K562 (cell line): ENCODE measurements at regions not wholly inside any gene's neighbourhood (a gene's known extent, or its start where the extent isn't known, plus 50 kb on each side); places are given as distances from the start of the nearest gene placed in this dataset.
A peak's percentile ranks its signal among the peaks of the same experiment; 100 is the strongest.

Source experiments
- ATAC-seq: fragments of 200-7000 bp; cut with Tn5 transposase; 3 replicates; pipeline ENCODE4 v1.9.1; 2020; ENCODE audit warnings: moderate library complexity
- BruUV-seq: library from RNA; stranded (reverse); fragments of 400-500 nt; replicated peaks from 2 replicates; lab custom pipeline; 2021; lab: Mats Ljungman, UMichigan
- CTCF ChIA-PET: fragments of 300-600 bp; formaldehyde crosslinking; extraction: SDS; loops from one replicate; lab custom pipeline; 2021; ENCODE audit warnings: low intra/inter-chr PET ratio; lab: Yijun Ruan, JAX
- POLR2A ChIA-PET: fragments of 300-600, 350-650 bp; sonication (Branson Sonifier 250); formaldehyde crosslinking; extraction: SDS; loops from one replicate; lab custom pipeline; 2021; ENCODE audit warnings: antibody characterized with exemption, inconsistent platforms; lab: Yijun Ruan, JAX
- DNase-seq, 4 experiments: peaks; one replicate each; pipeline versions ENCODE4 v3.0.0 to v3.0.0-alpha.2; 2011 to 2018; ENCODE audit warnings: low spot score in 3 of 4, mixed read lengths in 3 of 4; ENCODE audit errors: extremely low read depth in 1 of 4
- FAIRE-seq: peaks from 2 replicates; lab custom pipeline; 2011; peaks lifted over from hg19 to GRCh38; lab: Jason Lieb, UNC
- H2AFZ ChIP-seq: 2 replicates; pipeline ENCODE4 v1.6.0; 2011; ENCODE audit warnings: low read depth, low read length, control low read depth, inconsistent platforms
- H3K27ac ChIP-seq: fragments of 200-600 bp; 3 replicates; pipeline ENCODE4 v1.8.0; 2011; ENCODE audit warnings: low read depth, mild to moderate bottlenecking, control low read depth, inconsistent platforms, low read length, moderate library complexity, mixed read lengths; ENCODE audit errors: extremely low read depth
- H3K27me3 ChIP-seq, 2 experiments: fragments of 300-600 bp in 1 of 2; 2 replicates in 1 of 2; 3 replicates in 1 of 2; pipeline versions ENCODE4 v1.6.0 to v1.8.0; 2011; ENCODE audit warnings: inconsistent platforms in 2 of 2, low read length in 2 of 2, mild to moderate bottlenecking in 1 of 2, mixed read lengths in 1 of 2, moderate library complexity in 1 of 2; ENCODE audit not compliant: control insufficient read depth in 2 of 2, insufficient read depth in 2 of 2
- H3K36me3 ChIP-seq: fragments of 300-600 bp; 3 replicates; pipeline ENCODE4 v1.8.0; 2011; ENCODE audit warnings: mild to moderate bottlenecking, low read length, inconsistent platforms; ENCODE audit not compliant: control insufficient read depth, insufficient read depth
- H3K4me1 ChIP-seq, 2 experiments: fragments of 200-600 bp in 1 of 2; replicated peaks in 1 of 2; 2 replicates in 1 of 2; 3 replicates in 1 of 2; pipeline versions ENCODE4 v1.5.1 to v1.8.0; 2011; ENCODE audit warnings: inconsistent platforms in 2 of 2, low read length in 2 of 2, mild to moderate bottlenecking in 1 of 2, mixed read lengths in 1 of 2, moderate library complexity in 1 of 2; ENCODE audit not compliant: control insufficient read depth in 2 of 2, insufficient read depth in 2 of 2
- H3K4me2 ChIP-seq: 2 replicates; pipeline ENCODE4 v1.6.1; 2011; ENCODE audit warnings: low read length, control low read depth, inconsistent platforms, mixed read lengths; ENCODE audit not compliant: insufficient read depth
- H3K4me3 ChIP-seq: fragments of 200-600 bp; sonication (generic), shearing (Covaris generic); 2 replicates; pipeline ENCODE4 v1.5.1; 2016; ENCODE audit warnings: control low read depth, inconsistent platforms
- H3K79me2 ChIP-seq: fragments of 200-600 bp; 3 replicates; pipeline ENCODE4 v1.8.0; 2011; ENCODE audit warnings: low read length, inconsistent platforms; ENCODE audit not compliant: control insufficient read depth, insufficient read depth
- H3K9ac ChIP-seq, 2 experiments: 2 replicates each; pipeline versions ENCODE4 v1.6.0 to v1.6.1; 2011; ENCODE audit warnings: low read depth in 2 of 2, low read length in 2 of 2, control low read depth in 1 of 2, inconsistent platforms in 1 of 2, mild to moderate bottlenecking in 1 of 2, mixed read lengths in 1 of 2; ENCODE audit not compliant: insufficient read depth in 1 of 2
- H3K9me1 ChIP-seq: one replicate; pipeline ENCODE4 v1.6.0; 2011; ENCODE audit warnings: inconsistent platforms, mild to moderate bottlenecking, low read length, moderate library complexity; ENCODE audit not compliant: control insufficient read depth, insufficient read depth
- H3K9me3 ChIP-seq: replicated peaks from 2 replicates; pipeline ENCODE4 v1.5.1; 2011; ENCODE audit warnings: low read depth, low read length, inconsistent platforms; ENCODE audit not compliant: control insufficient read depth, insufficient read depth
- H4K20me1 ChIP-seq: replicated peaks from 2 replicates; pipeline ENCODE4 v1.6.1; 2011; ENCODE audit warnings: low read length, inconsistent platforms, mixed read lengths; ENCODE audit not compliant: control insufficient read depth, insufficient read depth
- DLX4 ChIP-seq: fragments of 250-450 bp; sonication (Bioruptor Pico); IDR thresholded peaks from 2 replicates; pipeline ENCODE4 v1.6.1; 2021; ENCODE audit warnings: mild to moderate bottlenecking
- SMARCB1 ChIP-seq: IDR thresholded peaks from 2 replicates; pipeline ENCODE4 v1.6.1; 2011; ENCODE audit warnings: improper control_type of control experiment, low read depth; ENCODE audit not compliant: insufficient read length
- SRF ChIP-seq, 2 experiments: fragments of 250-450, 450-650 bp in 1 of 2; sonication (Bioruptor Pico) in 1 of 2; sonication (generic) in 1 of 2; formaldehyde crosslinking; IDR thresholded peaks; 2 replicates each; pipeline versions ENCODE4 v1.5.0 to v1.5.1; 2020 to 2022; ENCODE audit warnings: mild to moderate bottlenecking in 1 of 2, missing genetic modification reagents in 1 of 2
- TCF7 ChIP-seq: sonication (generic); IDR thresholded peaks from 2 replicates; pipeline ENCODE4 v1.6.1; 2016; ENCODE audit warnings: antibody characterized with exemption, borderline replicate concordance
- WHSC1 ChIP-seq: IDR thresholded peaks from one replicate; pipeline ENCODE4 v1.6.1; 2012; ENCODE audit warnings: low read length, control low read depth, inconsistent platforms
- ZNF143 ChIP-seq: sonication (generic); formaldehyde crosslinking; IDR thresholded peaks from 2 replicates; pipeline ENCODE4 v1.9.0; 2022; ENCODE audit warnings: mild to moderate bottlenecking, missing genetic modification reagents
- ZNF512 ChIP-seq: IDR thresholded peaks from 2 replicates; pipeline ENCODE4 v1.6.1; 2016; ENCODE audit warnings: missing genetic modification characterization, missing compliant biosample characterization
- WGBS: fragments of 100-300 bp; shearing (Covaris generic); methylation state at CpG from one replicate; pipeline ENCODE4 v1.1.6; 2016; ENCODE audit warnings: low coverage, mixed read lengths; ENCODE audit not compliant: insufficient coverage; ENCODE audit errors: missing lambda C conversion rate; 5-methylcytosine and 5-hydroxymethylcytosine counted together
- in situ Hi-C: fragments of 300-500 bp; cut with MboI; formaldehyde crosslinking; loops from 4 replicates; pipeline ENCODE4 v1.15.0; 2018; ENCODE audit warnings: inconsistent platforms, mixed read lengths
- intact Hi-C: fragments of 100-400 bp; cut with micrococcal nuclease; formaldehyde crosslinking; loops from 2 replicates; pipeline ENCODE4 v1.14.2; 2022

GRCh38 chr2:111684611-111685010 lies 199.4 kb downstream of the ANAPC1 start:
- Histone ChIP-seq H3K27ac (no peak overlapping the region), H3K9me1 (no peaks in the 10 kb centered on the region), H3K36me3 (no peaks in the 10 kb centered on the region), H3K79me2 (no peaks in the 10 kb centered on the region), H3K9ac (no peak overlapping the region), H2AFZ (no peak overlapping the region), H3K9me3 (no peaks in the 10 kb centered on the region), H3K4me2 (no peak overlapping the region), H3K4me3 (no peak overlapping the region), H3K4me1 (no peaks in the 10 kb centered on the region), H4K20me1 (no peaks in the 10 kb centered on the region), H3K27me3 (no peaks in the 10 kb centered on the region)
- in situ Hi-C loops (no loop called here), intact Hi-C loops (no loop called here)
- ChIA-PET CTCF (no interaction called here), POLR2A (interaction anchor here (1.1 kb wide), 1 partner anchor 14 kb away, joined by 5 read pairs; no protein-coding TSS in a partner anchor)
- BruUV-seq: no TSS peak
- ATAC-seq (no peak), FAIRE-seq (peak; percentile 66), DNase-seq (no peak)
- whole genome bisulfite sequencing: 15% methylated on average over 3 of the region's 3 CpGs
- TF ChIP-seq DLX4 (CRISPR knock-in tag) (no peak), ZNF143 (CRISPR knock-in tag) (no peak), WHSC1 (no peak), TCF7 (no peak), SRF (CRISPR knock-in tag; IDR thresholded peaks at IDR 0.05) (no peak), SMARCB1 (no peak), ZNF512 (no peak)
